Sigmoid colon (tissue), 4 donors: ENCODE measurements at regions not wholly inside any gene's neighbourhood (a gene's known extent, or its start where the extent isn't known, plus 50 kb on each side); places are given as distances from the start of the nearest gene placed in this dataset.

ENCODE experiments used
- EP300 ChIP-seq, 4 donors: sonication (generic); formaldehyde crosslinking; IDR thresholded peaks; one replicate each; pipeline ENCODE4 v1.6.1; 2017; ENCODE audit warnings: antibody characterized with exemption in 4 of 4
- POLR2A ChIP-seq, 2 donors: fragments of 450-650 bp; IDR thresholded peaks; one replicate each; pipeline ENCODE4 v1.6.1; 2016; ENCODE audit warnings: antibody characterized with exemption in 2 of 2, mild to moderate bottlenecking in 2 of 2, moderate library complexity in 2 of 2
- POLR2AphosphoS5 ChIP-seq, 4 donors: sonication (generic); formaldehyde crosslinking; IDR thresholded peaks; one replicate each; pipeline ENCODE4 v1.6.1; 2017; ENCODE audit warnings: antibody characterized with exemption in 4 of 4
- TF ChIP-seq, protein P1 (sequence below), 4 experiments: fragments of 450-650 bp in 3 of 4; fragments of 200-600 bp in 1 of 4; IDR thresholded peaks; one replicate each; pipeline ENCODE4 v1.5.1; 2016 to 2019; ENCODE audit warnings: antibody characterized with exemption in 4 of 4, mild to moderate bottlenecking in 3 of 4, moderate library complexity in 2 of 4

DNA sequence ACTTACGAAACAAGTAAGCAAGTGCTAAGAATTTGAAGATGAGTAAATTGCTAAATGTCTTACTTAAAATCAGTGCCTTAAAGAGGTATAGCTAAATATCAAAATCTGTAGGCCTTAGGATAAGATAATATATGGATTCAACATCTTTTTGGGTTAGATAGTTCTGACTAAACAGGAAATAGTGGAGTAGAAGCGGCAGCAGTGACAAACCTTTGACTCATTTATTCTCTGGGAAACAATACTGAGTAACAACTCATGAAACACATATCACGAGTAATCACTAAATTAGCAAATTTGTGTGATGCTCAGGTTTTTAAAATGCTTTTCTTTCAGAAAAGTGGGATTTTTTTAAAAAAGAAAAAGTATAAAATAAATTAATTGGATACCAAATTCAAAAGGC, 762.1 kb upstream of the TYRP1 start:
- TF ChIP-seq EP300 (IDR thresholded peaks at IDR 0.05) (no peak), POLR2A (IDR thresholded peaks at IDR 0.05) (no peak), POLR2AphosphoS5 (IDR thresholded peaks at IDR 0.05) (no peak)
- TF ChIP-seq, protein P1, sequence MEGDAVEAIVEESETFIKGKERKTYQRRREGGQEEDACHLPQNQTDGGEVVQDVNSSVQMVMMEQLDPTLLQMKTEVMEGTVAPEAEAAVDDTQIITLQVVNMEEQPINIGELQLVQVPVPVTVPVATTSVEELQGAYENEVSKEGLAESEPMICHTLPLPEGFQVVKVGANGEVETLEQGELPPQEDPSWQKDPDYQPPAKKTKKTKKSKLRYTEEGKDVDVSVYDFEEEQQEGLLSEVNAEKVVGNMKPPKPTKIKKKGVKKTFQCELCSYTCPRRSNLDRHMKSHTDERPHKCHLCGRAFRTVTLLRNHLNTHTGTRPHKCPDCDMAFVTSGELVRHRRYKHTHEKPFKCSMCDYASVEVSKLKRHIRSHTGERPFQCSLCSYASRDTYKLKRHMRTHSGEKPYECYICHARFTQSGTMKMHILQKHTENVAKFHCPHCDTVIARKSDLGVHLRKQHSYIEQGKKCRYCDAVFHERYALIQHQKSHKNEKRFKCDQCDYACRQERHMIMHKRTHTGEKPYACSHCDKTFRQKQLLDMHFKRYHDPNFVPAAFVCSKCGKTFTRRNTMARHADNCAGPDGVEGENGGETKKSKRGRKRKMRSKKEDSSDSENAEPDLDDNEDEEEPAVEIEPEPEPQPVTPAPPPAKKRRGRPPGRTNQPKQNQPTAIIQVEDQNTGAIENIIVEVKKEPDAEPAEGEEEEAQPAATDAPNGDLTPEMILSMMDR (IDR thresholded peaks at IDR 0.05): no peak
